Gastrocnemius medialis (tissue), 4 donors: ENCODE measurements at regions not wholly inside any gene's neighbourhood (a gene's known extent, or its start where the extent isn't known, plus 50 kb on each side); places are given as distances from the start of the nearest gene placed in this dataset.

Source experiments
- POLR2A ChIP-seq, 2 donors: fragments of 450-650 bp; IDR thresholded peaks; one replicate each; pipeline ENCODE4 v1.6.1; 2017; ENCODE audit warnings: antibody characterized with exemption in 2 of 2, mild to moderate bottlenecking in 2 of 2, moderate library complexity in 2 of 2
- TF ChIP-seq, protein P1 (sequence below), 5 experiments: fragments of 450-650 bp in 3 of 5; fragments of 200-600 bp in 2 of 5; sonication (generic) in 2 of 5; IDR thresholded peaks in 4 of 5; conservative IDR thresholded peaks in 1 of 5; 1 replicate in 4 of 5; 2 replicates in 1 of 5; pipeline ENCODE4 v1.5.1; 2016 to 2019; ENCODE audit warnings: antibody characterized with exemption in 5 of 5, mild to moderate bottlenecking in 3 of 5, moderate library complexity in 3 of 5

DNA sequence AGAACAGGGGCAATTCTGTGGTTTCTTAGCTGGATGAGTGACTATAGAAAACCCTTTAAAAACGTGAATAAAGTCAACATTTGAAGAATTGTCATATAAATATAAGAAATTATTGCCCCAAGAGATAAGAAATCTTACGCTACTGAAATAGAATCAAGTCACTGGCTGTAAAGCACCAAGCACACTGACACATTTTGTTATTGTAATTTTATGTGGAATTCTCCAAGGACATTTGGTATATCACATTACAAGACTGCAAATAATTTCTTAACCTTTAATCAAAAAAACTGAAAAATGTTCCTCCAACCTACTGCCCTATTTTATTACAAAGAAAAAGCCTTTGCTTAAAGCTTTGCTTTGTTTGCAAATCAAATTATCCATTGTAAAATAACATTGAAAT is 383.3 kb downstream of the IPMK start:
- TF ChIP-seq, protein P1, sequence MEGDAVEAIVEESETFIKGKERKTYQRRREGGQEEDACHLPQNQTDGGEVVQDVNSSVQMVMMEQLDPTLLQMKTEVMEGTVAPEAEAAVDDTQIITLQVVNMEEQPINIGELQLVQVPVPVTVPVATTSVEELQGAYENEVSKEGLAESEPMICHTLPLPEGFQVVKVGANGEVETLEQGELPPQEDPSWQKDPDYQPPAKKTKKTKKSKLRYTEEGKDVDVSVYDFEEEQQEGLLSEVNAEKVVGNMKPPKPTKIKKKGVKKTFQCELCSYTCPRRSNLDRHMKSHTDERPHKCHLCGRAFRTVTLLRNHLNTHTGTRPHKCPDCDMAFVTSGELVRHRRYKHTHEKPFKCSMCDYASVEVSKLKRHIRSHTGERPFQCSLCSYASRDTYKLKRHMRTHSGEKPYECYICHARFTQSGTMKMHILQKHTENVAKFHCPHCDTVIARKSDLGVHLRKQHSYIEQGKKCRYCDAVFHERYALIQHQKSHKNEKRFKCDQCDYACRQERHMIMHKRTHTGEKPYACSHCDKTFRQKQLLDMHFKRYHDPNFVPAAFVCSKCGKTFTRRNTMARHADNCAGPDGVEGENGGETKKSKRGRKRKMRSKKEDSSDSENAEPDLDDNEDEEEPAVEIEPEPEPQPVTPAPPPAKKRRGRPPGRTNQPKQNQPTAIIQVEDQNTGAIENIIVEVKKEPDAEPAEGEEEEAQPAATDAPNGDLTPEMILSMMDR (IDR thresholded peaks at IDR 0.05 in 4 of 5, conservative IDR thresholded peaks at IDR 0.05 in 1 of 5): no peak
- no peak for TF ChIP-seq POLR2A (IDR thresholded peaks at IDR 0.05)
